Gastroesophageal sphincter (tissue), 3 donors: ENCODE measurements at regions not wholly inside any gene's neighbourhood (a gene's known extent, or its start where the extent isn't known, plus 50 kb on each side); places are given as distances from the start of the nearest gene placed in this dataset.

Experiments
- CTCF ChIP-seq, 4 experiments: fragments of 200-600 bp in 2 of 4; fragments of 450-650 bp in 2 of 4; sonication (generic) in 1 of 4; IDR thresholded peaks; one replicate each; pipeline ENCODE4 v1.5.1; 2017 to 2019; ENCODE audit warnings: antibody characterized with exemption in 4 of 4, mild to moderate bottlenecking in 2 of 4, moderate library complexity in 2 of 4
- POLR2A ChIP-seq, 2 donors: fragments of 450-650 bp; IDR thresholded peaks; one replicate each; pipeline ENCODE4 v1.6.1; 2017; ENCODE audit warnings: antibody characterized with exemption in 2 of 2, mild to moderate bottlenecking in 2 of 2, moderate library complexity in 1 of 2
- POLR2AphosphoS5 ChIP-seq: sonication (generic); formaldehyde crosslinking; IDR thresholded peaks from one replicate; pipeline ENCODE4 v1.6.1; 2017; ENCODE audit warnings: antibody characterized with exemption

- TF ChIP-seq CTCF (IDR thresholded peaks at IDR 0.05) (no peak), POLR2AphosphoS5 (no peak), POLR2A (IDR thresholded peaks at IDR 0.05) (no peak)
Observed at GRCh38 chr2:123913143-123913735, 111.8 kb upstream of the CNTNAP5 start.
